ENCODE measurements at regions not wholly inside any gene's neighbourhood (a gene's known extent, or its start where the extent isn't known, plus 50 kb on each side); places are given as distances from the start of the nearest gene placed in this dataset.

GRCh38 chr21:38955495-38955894, 149.8 kb downstream of the ETS2 start:
- TF ChIP-seq CTCF (conservative IDR thresholded peaks at IDR 0.05) (no peak), EZH2 (IDR thresholded peaks at IDR 0.05; ENCODE audit: low read depth) (no peak)

Data from PC-9 (cell line).